GM18511 (cell line): ENCODE measurements at regions not wholly inside any gene's neighbourhood (a gene's known extent, or its start where the extent isn't known, plus 50 kb on each side); places are given as distances from the start of the nearest gene placed in this dataset.

ENCODE experiments used
- ATAC-seq: cut with Tn5 transposase; IDR thresholded peaks from one replicate; pipeline ENCODE4 v1.9.1; 2021; ENCODE audit warnings: mild to moderate bottlenecking, moderate library complexity; ENCODE audit not compliant: unreplicated experiment

DNA sequence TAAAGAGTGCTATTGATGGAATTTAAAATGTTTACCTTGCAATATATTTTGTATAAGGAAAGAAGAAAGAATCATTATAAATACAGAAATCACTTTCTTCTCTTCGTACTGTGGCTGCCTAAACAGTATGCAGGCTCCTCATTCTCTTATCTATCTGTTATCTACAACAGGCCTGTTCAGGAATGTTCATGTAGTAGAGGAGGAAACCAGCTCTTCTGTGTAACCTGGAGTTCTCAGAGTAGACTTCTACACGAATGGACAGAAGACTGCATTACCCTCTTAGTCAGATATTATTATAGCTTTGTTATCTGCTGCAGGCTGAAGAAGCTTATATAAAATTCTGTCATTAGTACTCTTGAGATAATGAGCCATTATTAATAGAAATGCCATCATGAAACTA lies 1225.9 kb upstream of the CNTN5 start:
- ATAC-seq, result no peak

GRCh38 chr11:97800891-97801290 lies 1219.9 kb upstream of the CNTN5 start:
- no peak for ATAC-seq

DNA sequence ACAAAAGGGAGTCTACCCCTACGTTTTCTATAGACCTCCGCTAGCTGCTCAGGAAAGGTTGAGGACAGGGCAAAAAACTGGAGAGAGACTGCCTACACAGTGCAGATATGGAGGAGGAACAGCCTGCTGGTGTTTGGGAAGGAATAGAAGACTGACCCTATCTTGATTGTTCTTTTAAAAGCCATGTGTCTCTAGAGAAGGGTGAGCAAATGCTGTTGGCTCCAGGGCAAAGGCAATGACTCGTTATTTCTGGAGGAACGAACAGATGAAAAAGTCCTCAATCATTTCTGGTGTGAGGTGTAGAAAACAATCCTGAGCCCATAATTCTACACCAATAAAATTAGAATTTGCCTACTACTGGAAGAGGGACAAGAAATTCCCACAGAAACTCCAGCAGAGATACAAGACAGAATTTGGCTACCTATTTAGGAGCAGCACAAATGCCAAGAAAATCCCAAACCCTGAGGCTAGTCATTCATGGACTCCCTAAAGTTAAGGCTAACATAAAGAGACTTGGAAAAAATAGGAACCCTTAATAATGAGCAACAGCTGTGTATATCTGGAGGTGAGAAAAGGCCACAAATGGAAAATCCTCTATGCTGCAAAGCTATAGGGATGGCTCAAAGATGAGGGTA lies 1206.3 kb upstream of the CNTN5 start:
- no peak for ATAC-seq

DNA sequence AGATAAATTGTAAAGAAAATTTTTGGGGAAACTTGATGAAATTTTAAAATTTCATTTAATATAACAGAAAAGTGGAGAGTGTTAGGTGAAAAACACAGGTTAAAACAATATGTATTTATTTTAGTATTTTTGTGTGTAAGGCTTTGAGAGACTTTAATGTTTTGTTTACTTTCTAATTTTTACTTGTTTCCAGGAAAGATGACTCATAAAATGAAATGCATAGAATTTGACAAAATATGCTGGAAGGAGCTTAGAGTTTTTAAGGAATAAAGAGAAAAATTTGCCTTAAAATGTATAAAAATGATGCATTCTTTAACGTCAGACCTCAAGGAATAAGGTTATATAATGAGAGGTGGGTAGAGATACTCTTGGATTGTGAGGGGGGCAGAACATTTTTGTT lies 1205.1 kb upstream of the CNTN5 start:
- no peak for ATAC-seq

DNA sequence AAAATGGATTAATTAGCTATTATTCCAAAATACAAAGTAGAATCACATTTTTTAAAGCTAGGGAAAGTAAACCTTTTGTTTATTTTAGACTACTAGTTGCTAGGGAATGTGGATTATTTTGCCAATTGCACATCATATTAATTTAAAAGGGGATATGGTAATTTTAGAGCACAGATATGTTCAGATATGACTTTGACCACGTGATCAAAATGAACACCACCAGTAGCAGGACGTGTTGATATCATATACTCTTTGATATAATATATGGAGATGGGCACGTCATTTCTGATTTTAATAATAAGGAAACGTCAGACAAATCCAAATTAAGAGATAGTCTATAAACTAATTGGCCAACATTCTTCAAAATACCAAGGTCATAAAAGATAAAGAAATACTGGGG lies 1188.3 kb upstream of the CNTN5 start:
- ATAC-seq, result no peak

- no peak for ATAC-seq
Measured at GRCh38 chr11:97833412-97833811, 1187.3 kb upstream of the CNTN5 start.

DNA sequence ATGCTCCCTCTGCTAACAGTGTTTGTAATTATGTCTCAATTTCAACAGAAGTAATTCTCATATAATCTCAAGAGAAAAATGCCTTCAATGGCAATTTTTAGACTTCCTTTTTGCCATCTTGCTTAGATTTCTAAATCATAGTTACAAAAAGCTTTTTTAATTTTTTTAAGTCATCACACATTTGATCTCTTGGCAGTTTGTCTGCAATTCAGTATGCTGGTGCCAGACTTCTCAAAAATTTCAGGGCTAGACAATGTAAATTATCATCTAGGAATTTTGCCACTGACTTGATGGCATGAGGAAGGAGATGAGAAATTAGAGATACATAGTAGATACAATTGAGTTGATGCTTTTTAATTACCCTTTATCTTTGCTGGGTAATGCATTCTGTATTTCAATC lies 1176.7 kb upstream of the CNTN5 start:
- no peak for ATAC-seq

DNA sequence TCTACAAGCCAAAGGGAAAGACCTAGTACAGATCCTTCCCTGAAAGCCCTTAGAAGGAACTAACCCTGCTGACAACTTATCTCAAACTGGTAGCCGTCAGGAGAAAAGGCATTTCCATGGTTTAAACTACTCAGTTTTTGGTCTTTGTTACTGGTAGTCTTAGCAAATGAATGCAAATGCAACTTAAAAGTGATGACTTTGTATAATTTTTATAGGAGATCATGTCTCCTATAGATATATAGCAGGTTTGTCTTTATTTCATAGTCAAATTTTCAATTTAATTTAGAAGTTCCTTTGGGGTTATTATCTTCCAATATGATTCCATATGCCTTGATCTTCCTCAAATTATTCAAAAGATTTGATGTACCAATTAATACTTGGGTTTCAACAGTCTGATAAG lies 1173.0 kb upstream of the CNTN5 start:
- ATAC-seq, result no peak

GRCh38 chr11:97850701-97851100 lies 1170.0 kb upstream of the CNTN5 start:
- ATAC-seq, result no peak

DNA sequence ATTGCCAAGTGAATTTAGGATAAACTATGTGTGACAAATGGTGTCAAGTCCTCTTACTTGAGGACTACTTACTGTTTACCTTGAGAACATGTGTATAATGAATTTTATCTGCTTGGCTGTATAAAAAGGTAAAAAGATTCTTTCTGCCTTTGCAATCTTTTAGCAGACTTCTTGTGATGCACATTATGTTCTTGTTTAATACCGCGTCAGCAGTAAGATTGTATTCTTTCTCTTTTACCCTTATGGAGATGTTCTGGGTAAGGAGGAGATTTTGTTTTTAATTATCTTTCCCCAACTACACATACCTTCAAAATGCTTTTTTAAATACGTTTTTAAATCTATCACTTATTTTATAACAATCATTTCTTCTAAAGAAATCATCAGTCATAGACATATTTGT lies 1166.4 kb upstream of the CNTN5 start:
- ATAC-seq, result no peak

- no peak for ATAC-seq
Measured at GRCh38 chr11:97854877-97855276, 1165.9 kb upstream of the CNTN5 start.

- no peak for ATAC-seq
Measured at GRCh38 chr11:97856666-97857065, 1164.1 kb upstream of the CNTN5 start.

- no peak for ATAC-seq
Measured at GRCh38 chr11:97860237-97860636, 1160.5 kb upstream of the CNTN5 start.

GRCh38 chr11:97862021-97862420 lies 1158.7 kb upstream of the CNTN5 start:
- no peak for ATAC-seq

- no peak for ATAC-seq
Measured at GRCh38 chr11:97865424-97866012, 1155.2 kb upstream of the CNTN5 start.

- no peak for ATAC-seq
Measured at GRCh38 chr11:97871816-97872215, 1148.9 kb upstream of the CNTN5 start.

GRCh38 chr11:97880209-97880608 lies 1140.5 kb upstream of the CNTN5 start:
- ATAC-seq, result no peak

GRCh38 chr11:97883086-97883485 lies 1137.7 kb upstream of the CNTN5 start:
- ATAC-seq, result no peak

GRCh38 chr11:97888641-97889040 lies 1132.1 kb upstream of the CNTN5 start:
- ATAC-seq, result no peak

DNA sequence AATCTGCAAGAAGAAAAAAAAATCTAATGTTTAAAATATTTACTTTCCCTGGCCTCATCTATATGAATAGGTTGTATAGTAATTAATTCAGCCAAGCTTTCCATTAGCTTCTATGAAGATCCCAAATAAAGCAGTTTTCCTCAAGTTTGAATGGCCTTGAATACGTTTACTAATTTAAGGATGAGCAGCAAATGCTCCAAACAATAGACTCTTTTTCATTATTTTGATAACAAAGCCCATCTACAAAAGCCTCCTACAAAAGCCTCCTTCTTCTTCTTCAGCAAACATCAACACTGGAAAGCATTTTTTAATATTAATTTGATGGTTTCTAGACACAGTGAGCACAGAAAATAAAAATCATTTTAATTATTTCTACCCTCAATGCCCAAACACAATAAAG lies 1130.3 kb upstream of the CNTN5 start:
- no peak for ATAC-seq

- ATAC-seq, result no peak
Measured at GRCh38 chr11:97893612-97894011, 1127.1 kb upstream of the CNTN5 start.

- no peak for ATAC-seq
Measured at GRCh38 chr11:97894978-97895377, 1125.8 kb upstream of the CNTN5 start.

DNA sequence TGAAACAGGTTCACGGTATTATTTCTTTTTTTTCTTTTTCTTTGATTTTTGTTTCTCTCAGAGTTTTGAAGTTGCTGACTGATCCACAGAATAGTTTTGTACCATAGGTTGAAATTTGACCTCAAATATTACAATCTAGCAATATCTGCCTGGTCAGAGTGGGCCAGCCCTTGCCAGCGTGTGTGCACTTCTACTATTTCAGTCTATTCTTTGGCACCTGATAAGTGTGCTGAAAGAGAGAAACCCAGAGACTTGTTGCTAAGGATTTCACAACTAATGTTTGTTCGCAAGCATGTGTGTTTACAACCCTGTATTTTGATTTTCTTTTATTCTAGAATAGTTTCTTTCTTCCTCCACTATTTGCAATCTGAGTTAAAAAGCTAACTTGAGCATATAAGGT lies 1125.2 kb upstream of the CNTN5 start:
- no peak for ATAC-seq
